ENCODE measurements at regions not wholly inside any gene's neighbourhood (a gene's known extent, or its start where the extent isn't known, plus 50 kb on each side); places are given as distances from the start of the nearest gene placed in this dataset.

DNA sequence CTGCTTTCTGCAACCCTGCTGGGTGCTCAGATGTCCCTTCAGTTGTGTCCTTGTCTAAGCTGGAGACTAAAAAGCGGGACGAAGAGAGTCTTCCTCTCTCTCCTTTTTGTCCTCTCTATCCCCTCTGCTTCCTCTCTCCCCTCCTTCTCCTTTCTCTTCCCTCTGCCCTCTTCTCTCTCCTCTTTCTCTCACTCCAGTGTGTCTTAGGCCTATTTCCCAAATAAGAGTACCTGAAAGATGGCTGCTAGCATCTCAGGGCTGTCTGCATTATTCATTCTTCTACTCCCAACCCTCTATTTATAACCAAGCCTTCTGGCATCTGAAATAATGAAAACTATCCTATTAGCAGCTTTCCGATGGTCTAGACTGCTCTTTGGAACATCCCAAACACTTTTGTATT lies 729.8 kb downstream of the UQCRFS1 start:
- H3K4me3 ChIP-seq (ENCODE audit: low read depth, low read length): no peak overlapping the region
- TF ChIP-seq CTCF (IDR thresholded peaks at IDR 0.05; ENCODE audit: low read depth, low read length, missing control alignments): no peak
- DNase-seq (ENCODE audit: low read depth): no peak

GRCh38 chr19:28482221-28482620 lies 730.7 kb downstream of the UQCRFS1 start:
- DNase-seq (ENCODE audit: low read depth): no peak
- no peak for TF ChIP-seq CTCF (IDR thresholded peaks at IDR 0.05; ENCODE audit: low read depth, low read length, missing control alignments)
- no peak overlapping the region for H3K4me3 ChIP-seq (ENCODE audit: low read depth, low read length)

- no peak for TF ChIP-seq CTCF (IDR thresholded peaks at IDR 0.05; ENCODE audit: low read depth, low read length, missing control alignments)
Observed at GRCh38 chr19:28481674-28482073, 731.3 kb downstream of the UQCRFS1 start.

GRCh38 chr19:28475525-28475924 lies 737.4 kb downstream of the UQCRFS1 start:
- DNase-seq (ENCODE audit: low read depth): no peak
- TF ChIP-seq CTCF (IDR thresholded peaks at IDR 0.05; ENCODE audit: low read depth, low read length, missing control alignments): no peak
- H3K4me3 ChIP-seq (ENCODE audit: low read depth, low read length): no peak overlapping the region

More at GRCh38 chr19:28481674-28482073, 731.3 kb downstream of the UQCRFS1 start:
- H3K4me3 ChIP-seq (ENCODE audit: low read depth, low read length): no peak overlapping the region
- no peak for DNase-seq (ENCODE audit: low read depth)

- TF ChIP-seq CTCF (IDR thresholded peaks at IDR 0.05; ENCODE audit: low read depth, low read length, missing control alignments): no peak
- no peak for DNase-seq (ENCODE audit: low read depth)
Observed at GRCh38 chr19:28472843-28473242, 740.1 kb downstream of the UQCRFS1 start.

DNA sequence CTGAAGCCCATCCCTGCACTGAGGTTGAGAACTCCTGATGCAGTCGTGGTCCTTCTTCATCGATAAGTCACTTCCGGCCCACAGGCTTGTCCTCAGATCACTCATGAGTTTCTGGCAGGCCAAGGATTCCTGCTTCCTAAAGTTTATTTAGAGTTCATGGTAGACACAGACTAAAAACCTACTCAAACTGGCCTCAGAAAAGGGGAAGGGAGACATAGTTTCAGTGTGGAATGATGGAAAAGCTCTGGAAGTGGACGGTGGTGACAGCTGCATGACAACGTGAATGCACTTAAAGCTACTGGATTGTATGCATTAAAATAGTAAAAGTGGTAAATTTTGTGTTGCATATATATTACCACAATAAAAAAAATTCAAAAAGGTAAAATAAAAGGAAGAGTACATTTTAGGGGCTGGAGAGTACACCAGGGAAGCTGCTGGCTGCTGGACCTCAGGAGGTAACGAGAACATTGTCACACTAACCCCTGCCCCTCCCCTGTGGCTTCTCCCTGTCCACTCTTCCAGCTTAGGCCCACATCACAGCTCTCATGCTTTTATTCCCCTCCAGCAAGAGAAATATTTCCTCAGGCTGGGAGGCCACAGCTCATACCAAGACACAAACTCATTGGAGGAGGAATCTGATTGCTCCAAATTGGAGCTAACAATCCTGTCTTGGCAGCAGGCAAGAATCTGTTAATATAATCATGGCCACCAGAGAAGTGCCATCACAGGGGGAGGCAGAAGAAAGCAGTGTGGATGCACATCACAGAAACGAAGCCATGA lies 741.0 kb downstream of the UQCRFS1 start:
- no peak overlapping the region for H3K4me3 ChIP-seq (ENCODE audit: low read depth, low read length)
- DNase-seq (ENCODE audit: low read depth): no peak
- no peak for TF ChIP-seq CTCF (IDR thresholded peaks at IDR 0.05; ENCODE audit: low read depth, low read length, missing control alignments)

More at GRCh38 chr19:28472843-28473242, 740.1 kb downstream of the UQCRFS1 start:
- H3K4me3 ChIP-seq (ENCODE audit: low read depth, low read length): no peak overlapping the region

DNA sequence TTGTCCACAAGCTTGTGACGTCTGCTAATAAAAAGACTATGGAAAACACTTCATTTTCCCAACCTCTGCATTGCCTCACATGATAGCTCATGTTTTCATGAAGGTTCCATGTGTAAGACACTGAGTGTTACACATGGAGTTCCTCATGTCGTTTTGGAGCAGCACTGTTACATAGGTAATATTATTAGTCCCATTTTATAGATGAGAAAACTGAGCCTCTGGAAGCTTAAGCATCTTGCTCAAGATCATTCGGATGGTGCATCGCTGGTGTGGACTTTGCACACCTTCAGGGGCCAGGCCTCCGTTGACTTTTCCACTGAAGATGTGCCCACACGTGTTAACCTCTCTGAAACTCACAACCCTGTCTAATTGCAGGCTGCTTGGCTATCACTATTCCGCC lies 743.4 kb downstream of the UQCRFS1 start:
- DNase-seq (ENCODE audit: low read depth): no peak
- H3K4me3 ChIP-seq (ENCODE audit: low read depth, low read length): no peak overlapping the region
- TF ChIP-seq CTCF (IDR thresholded peaks at IDR 0.05; ENCODE audit: low read depth, low read length, missing control alignments): no peak
